IPS DF 4.7 (cell line): ENCODE measurements at regions not wholly inside any gene's neighbourhood (a gene's known extent, or its start where the extent isn't known, plus 50 kb on each side); places are given as distances from the start of the nearest gene placed in this dataset.
"Not testable (repeated sequence)": the region's sequence is repeated elsewhere in the genome, so short reads cannot be mapped to it uniquely, and the experiment has no call there.

Source experiments
- DNase-seq: peaks from one replicate; pipeline ENCODE4 v3.0.0-alpha.2; 2013; ENCODE audit warnings: low spot score; ENCODE audit errors: extremely low read depth

GRCh38 chr6:15842727-15843117 is 179.9 kb upstream of the DTNBP1 start:
- no peak for DNase-seq

- DNase-seq, result no peak
These were observed 179.3 kb upstream of the DTNBP1 start for GRCh38 chr6:15841937-15842726.

DNA sequence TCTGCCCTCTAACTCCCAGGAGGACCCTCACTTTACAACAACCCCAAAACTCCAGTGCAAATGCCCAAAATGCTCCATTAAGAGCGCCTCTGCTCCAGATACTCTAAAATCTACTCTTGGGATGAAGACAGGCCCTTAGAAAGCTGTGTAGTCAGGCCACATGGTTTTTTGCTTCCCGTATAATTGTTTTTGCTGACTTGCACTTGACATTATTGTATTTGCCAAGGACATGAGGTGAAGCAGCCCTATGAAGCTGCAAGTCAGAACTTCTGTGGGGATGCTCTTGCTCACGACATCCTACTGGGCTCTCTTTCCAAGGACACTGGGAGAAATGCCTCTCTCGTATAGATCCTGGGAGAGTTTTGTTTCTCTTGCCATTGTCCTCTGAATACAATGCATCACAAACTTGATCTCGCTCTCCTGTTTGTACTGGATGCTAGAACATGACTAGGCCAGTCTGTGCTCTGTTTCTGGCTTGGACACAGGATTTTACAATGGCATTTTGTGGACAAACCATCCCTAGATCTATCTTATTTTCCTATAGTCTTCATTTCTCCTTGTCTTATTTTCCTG is 177.2 kb upstream of the DTNBP1 start:
- DNase-seq, result no peak

DNA sequence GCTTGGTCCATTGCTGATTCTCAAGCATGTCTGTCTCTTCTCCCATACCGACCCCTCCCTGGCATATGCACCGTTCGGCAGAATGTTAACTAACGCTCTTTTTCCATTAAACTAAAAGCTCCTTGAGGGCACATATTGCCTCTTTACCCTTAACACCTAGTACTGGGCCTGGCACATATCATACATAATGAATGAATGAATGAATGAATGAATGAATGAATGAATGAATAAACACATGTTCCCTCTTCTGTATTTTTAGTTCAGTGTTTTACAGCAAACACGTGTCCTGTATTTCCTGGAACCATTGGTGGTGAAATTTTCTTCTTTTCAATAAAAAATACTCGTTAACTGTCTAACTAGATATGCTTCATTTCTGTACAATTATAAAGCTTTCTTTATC is 174.4 kb upstream of the DTNBP1 start:
- DNase-seq, result no peak

DNA sequence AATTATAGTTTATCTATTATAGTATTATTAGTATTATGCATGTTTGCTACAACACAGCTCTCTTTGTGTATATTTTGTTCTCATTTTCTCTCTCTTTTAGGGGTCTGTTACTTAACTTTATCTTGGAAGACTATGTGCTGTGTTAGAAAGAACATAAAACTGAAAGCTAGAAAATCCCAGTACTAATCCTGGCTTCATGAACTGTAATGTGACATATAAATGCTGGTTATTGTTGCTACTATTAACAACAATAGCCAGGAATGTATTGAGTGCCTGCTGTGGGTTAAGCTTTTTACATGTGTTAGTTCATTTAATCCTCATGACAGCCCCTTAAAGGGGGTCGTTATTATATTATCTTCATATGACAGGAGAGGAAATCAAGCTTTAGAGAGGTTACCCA is 170.0 kb upstream of the DTNBP1 start:
- DNase-seq, result no peak

GRCh38 chr6:15829156-15829555 is 166.3 kb upstream of the DTNBP1 start:
- DNase-seq, result no peak

- DNase-seq, result no peak
These were observed 164.8 kb upstream of the DTNBP1 start for GRCh38 chr6:15827496-15828255.

DNA sequence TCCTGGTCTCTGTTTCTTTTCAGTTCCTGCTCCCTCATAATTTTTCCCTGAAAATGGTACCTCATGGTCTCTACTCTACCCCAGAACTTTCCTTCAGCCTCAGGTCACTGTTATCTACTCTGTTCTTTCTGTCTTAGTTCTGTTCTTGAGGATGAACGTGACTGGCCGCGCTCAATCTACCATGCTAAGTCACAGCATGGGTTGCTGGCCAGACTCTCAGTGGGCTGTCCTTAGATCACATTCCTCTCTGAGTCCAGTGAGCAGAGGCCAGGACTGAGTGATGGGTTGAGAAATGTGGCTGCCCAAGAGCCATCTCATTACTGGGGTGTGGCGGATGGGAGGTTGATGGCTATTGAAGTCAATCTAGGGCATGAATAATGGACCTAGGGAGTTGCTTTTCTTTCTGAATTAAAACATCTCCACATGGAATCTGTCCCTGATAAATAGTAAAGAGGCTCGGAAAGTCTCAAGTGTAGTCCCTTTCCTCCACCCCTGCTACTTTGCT is 164.0 kb upstream of the DTNBP1 start:
- no peak for DNase-seq

GRCh38 chr6:15825332-15825930 is 162.6 kb upstream of the DTNBP1 start:
- no peak for DNase-seq

DNA sequence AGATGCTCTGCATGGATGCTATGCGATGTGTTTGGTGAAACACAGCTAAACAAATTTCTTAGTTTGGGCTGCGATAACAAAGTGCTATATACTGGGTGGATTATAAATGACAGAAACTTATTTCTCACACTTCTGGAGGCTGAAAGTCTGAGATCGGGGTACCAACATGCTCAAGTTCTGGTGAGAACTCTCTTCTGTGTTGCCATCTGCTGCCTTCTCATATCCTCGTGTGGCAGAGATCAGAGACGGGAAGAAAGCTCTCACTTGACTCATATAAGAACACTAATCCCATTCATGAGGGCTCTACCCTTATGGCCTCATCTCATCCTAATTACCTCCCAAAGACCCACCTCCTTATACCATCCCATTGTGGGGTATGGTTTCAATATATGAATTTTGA is 162.0 kb upstream of the DTNBP1 start:
- no peak for DNase-seq

GRCh38 chr6:15823838-15824414 is 161.1 kb upstream of the DTNBP1 start:
- DNase-seq, result no peak

DNA sequence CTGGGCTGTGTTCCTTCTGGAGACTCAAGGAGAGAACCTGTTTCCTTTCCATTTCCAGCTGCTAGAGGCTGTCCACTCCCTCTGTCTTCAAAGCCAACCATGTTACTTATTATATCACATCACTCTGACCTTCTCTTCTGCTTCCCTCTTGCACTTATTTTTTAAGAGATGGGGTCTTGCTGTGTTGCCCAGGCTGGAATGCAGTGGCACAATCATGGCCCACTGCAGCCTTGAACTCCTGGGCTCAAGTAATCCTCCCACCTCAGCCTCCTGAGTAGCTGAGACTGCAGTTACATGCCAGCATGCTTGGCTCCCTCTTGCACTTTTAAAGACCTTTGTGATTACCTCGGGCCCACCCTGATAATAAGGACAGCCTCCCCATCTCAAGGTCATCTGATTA is 160.0 kb upstream of the DTNBP1 start:
- no peak for DNase-seq

GRCh38 chr6:15819841-15820240 is 157.0 kb upstream of the DTNBP1 start:
- no peak for DNase-seq

DNA sequence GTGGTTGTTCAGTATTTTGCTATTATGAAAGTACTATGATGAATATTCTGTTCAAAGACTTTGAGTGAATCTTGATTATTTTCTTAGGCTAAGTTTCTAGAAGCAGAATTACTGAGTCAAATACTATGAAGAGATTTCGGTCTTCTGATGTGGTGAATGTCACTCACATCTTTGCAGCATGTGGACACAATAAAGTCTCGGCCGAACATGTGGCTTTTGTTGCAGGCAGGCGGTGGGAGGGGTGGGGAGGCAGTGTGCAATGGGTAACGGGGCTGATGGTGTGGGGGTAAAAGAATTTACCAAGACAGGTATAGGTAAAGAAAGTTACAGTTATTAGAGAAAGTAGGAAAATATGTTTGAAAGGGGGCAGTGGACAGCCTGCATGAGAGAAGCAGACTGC is 156.4 kb upstream of the DTNBP1 start:
- DNase-seq, result no peak

- no peak for DNase-seq
These were observed 155.7 kb upstream of the DTNBP1 start for GRCh38 chr6:15818491-15818890.

DNA sequence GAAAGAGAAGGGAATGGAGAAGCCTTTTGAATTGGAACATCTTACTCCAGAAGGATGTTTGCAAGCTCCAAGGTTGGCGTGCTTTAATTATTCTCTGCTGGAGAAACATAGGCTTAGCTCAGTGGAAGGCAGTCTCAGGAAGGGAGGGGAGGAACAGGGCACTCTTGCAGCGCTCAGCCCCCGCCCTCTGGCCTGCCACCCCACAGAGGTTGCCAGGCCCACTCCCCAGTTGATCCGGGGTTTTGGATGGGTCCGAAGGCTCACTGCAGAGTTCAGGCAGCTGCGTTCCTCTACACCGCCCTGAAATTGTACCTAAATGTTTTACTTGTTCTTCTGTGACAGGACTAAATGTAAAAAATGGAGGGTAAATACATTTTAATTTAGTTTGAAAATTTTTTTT is 155.2 kb upstream of the DTNBP1 start:
- no peak for DNase-seq

DNA sequence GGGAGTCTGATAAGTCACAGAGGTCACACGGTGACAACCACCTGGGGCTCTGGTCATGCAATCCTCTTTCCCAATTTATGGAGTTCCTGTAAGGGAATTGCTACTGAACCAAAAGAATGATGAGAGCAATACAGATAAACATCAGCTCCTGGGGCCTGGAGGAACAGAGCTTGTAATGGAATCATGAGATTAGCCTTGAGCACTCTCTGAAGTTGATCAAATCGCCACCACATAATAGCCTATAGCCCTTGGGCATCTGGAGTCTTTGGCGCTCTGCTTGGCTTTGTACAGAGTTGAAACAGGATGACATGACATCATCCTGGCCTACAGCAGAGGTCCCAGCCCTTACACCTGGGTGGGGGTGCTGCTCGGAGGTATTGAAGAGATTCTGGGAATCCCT is 154.3 kb upstream of the DTNBP1 start:
- no peak for DNase-seq

DNA sequence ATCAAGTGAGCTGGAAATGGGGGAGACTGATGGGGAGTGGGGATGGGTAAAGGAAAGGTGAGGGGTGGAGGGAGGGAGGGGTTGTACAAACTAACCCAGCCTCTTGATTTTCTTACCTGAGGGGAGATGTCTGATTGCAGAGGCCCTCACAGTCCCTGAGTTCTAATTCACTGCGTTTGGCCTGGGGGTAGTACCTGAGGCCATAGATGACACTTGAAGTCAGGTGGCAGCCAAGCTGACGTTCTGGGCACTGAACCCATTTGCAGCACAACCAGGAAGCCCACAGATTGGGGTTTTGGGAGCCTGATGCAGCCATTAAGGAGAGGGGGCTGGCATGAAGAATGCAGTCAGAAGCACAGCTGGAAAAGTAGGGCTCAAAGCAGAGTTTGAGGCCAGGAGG is 153.8 kb upstream of the DTNBP1 start:
- no peak for DNase-seq

- DNase-seq, result not testable (repeated sequence)
These were observed 150.9 kb upstream of the DTNBP1 start for GRCh38 chr6:15813698-15814097.

GRCh38 chr6:15811107-15811506 is 148.3 kb upstream of the DTNBP1 start:
- no peak for DNase-seq

- DNase-seq, result no peak
These were observed 147.8 kb upstream of the DTNBP1 start for GRCh38 chr6:15810618-15811017.

- no peak for DNase-seq
These were observed 146.5 kb upstream of the DTNBP1 start for GRCh38 chr6:15809367-15809766.
